ENCODE measurements at regions not wholly inside any gene's neighbourhood (a gene's known extent, or its start where the extent isn't known, plus 50 kb on each side); places are given as distances from the start of the nearest gene placed in this dataset.

GRCh38 chr2:188028739-188029138 lies 262.9 kb upstream of the GULP1 start:
- DNase-seq (no peak), ATAC-seq (ENCODE audit: low read depth) (no peak)
- intact Hi-C loops (cut with micrococcal nuclease) (no loop called here), dilution Hi-C loops (cut with HindIII; ENCODE audit: low sequenced_read_pairs, unreplicated experiment) (no loop called here), in situ Hi-C loops (cut with MboI; ENCODE audit: low sequenced_read_pairs) (no loop called here)
- Histone ChIP-seq H2AK9ac (replicated peaks; ENCODE audit: low read depth, low read length, poor library complexity) (no peak overlapping the region), H3K23ac (ENCODE audit: low read depth, low read length) (no peak overlapping the region), H3K14ac (replicated peaks; ENCODE audit: low read depth, low read length) (no peak overlapping the region), H3K4me1 (ENCODE audit: control insufficient read depth, insufficient read depth, low read length) (no peaks in the 10 kb centered on the region), H2BK120ac (ENCODE audit: low read depth, low read length) (no peak overlapping the region), H2AK5ac (ENCODE audit: low read depth, low read length) (no peak overlapping the region), H2AFZ (replicated peaks; ENCODE audit: low read length, poor library complexity) (no peak overlapping the region), H4K8ac (ENCODE audit: low read depth in 2 of 2, low read length in 2 of 2) (no peak overlapping the region), H3K4ac (ENCODE audit: low read depth, low read length) (no peak overlapping the region), H3K4me2 (ENCODE audit: low read depth, low read length) (no peak overlapping the region), H3K9ac (ENCODE audit: low read depth, low read length) (no peak overlapping the region), H3K56ac (ENCODE audit: extremely low read depth, insufficient read depth, low read length) (no peak overlapping the region), H3K36me3 (ENCODE audit: control insufficient read depth, insufficient read depth, low read length) (no peaks in the 10 kb centered on the region), H2BK20ac (ENCODE audit: low read depth, low read length) (no peak overlapping the region), H4K5ac (ENCODE audit: low read depth, low read length) (no peak overlapping the region), H4K20me1 (ENCODE audit: insufficient read depth, low read length) (no peaks in the 10 kb centered on the region), H2BK15ac (ENCODE audit: low read depth, low read length) (no peak overlapping the region), H3K4me3 (ENCODE audit: insufficient read depth, low read depth, low read length) (no peak overlapping the region), H3K79me1 (ENCODE audit: low read depth in 1 of 2, low read length in 2 of 2) (no peaks in the 10 kb centered on the region), H3K9me1 (ENCODE audit: insufficient read depth, low read length) (no peaks in the 10 kb centered on the region), H2BK5ac (ENCODE audit: low read depth, low read length, poor library complexity, severe bottlenecking) (no peak overlapping the region), H3K27ac (ENCODE audit: insufficient read depth, low read length) (no peak overlapping the region), H3K27me3 (ENCODE audit: control insufficient read depth, insufficient read depth, low read length) (no peaks in the 10 kb centered on the region), H3K9me3 (ENCODE audit: control insufficient read depth, insufficient read depth, low read length) (no peaks in the 10 kb centered on the region), H3K18ac (ENCODE audit: low read depth, low read length) (no peak overlapping the region), H4K91ac (ENCODE audit: insufficient read depth, low read depth, low read length) (no peak overlapping the region)
- TF ChIP-seq POLR2A (IDR thresholded peaks at IDR 0.05; ENCODE audit: low read depth, low read length) (no peak), NFE2L2 (IDR thresholded peaks at IDR 0.05; ENCODE audit: low read depth, low read length) (no peak), SMC3 (IDR thresholded peaks at IDR 0.05; ENCODE audit: low read depth, low read length) (no peak), CEBPB (IDR thresholded peaks at IDR 0.05; ENCODE audit: low read depth, low read length) (no peak), CTCF (conservative IDR thresholded peaks at IDR 0.05; ENCODE audit: low read depth, low read length) (no peak), MAFK (IDR thresholded peaks at IDR 0.05; ENCODE audit: low read depth, low read length) (no peak), MAZ (IDR thresholded peaks at IDR 0.05; ENCODE audit: borderline replicate concordance, low read depth, low read length) (no peak), BHLHE40 (IDR thresholded peaks at IDR 0.05; ENCODE audit: low read depth, low read length) (no peak), RCOR1 (IDR thresholded peaks at IDR 0.05; ENCODE audit: insufficient replicate concordance, low read length) (no peak), USF2 (IDR thresholded peaks at IDR 0.05; ENCODE audit: low read depth, low read length) (no peak), RAD21 (IDR thresholded peaks at IDR 0.05; ENCODE audit: low read length) (no peak), CHD1 (IDR thresholded peaks at IDR 0.05; ENCODE audit: low read depth, low read length) (no peak), MXI1 (IDR thresholded peaks at IDR 0.05; ENCODE audit: borderline replicate concordance, low read depth, low read length) (no peak), RFX5 (IDR thresholded peaks at IDR 0.05; ENCODE audit: low read depth, low read length) (no peak)
- BruUV-seq (replicated peaks) = no TSS peak
- POLR2A ChIA-PET (ENCODE audit: unreplicated experiment) = no interaction called here
- WGBS, 2 experiments (ENCODE audit: extremely low coverage in 2 of 2, insufficient read length in 1 of 2) = 86% methylated on average over 3 of the region's 4 CpGs; no CpG with 5 or more reads in 1 of the 2 experiments
- CTCF ChIA-PET = no interaction called here
